Lung (tissue), 11 donors: ENCODE measurements at regions not wholly inside any gene's neighbourhood (a gene's known extent, or its start where the extent isn't known, plus 50 kb on each side); places are given as distances from the start of the nearest gene placed in this dataset.
A peak's percentile ranks its signal among the peaks of the same experiment; 100 is the strongest.

ENCODE experiments used
- ATAC-seq: fragments of 200-7000 bp; cut with Tn5 transposase; one replicate; pipeline ENCODE4 v1.9.1; 2020; ENCODE audit warnings: moderate number of reproducible peaks; ENCODE audit not compliant: insufficient read depth, low FRiP score
- DNase-seq, 3 donors: peaks; one replicate each; pipeline ENCODE4 v3.0.0-alpha.2; 2013 to 2017
- H3K27ac ChIP-seq, 2 donors: one replicate each; pipeline ENCODE4 v1.5.1; 2013; ENCODE audit warnings: mild to moderate bottlenecking in 2 of 2, moderate library complexity in 2 of 2, control low read depth in 1 of 2, inconsistent platforms in 1 of 2, low read depth in 1 of 2, low read length in 1 of 2
- H3K27me3 ChIP-seq, 3 donors: one replicate each; pipeline ENCODE4 v1.5.1; 2013; ENCODE audit warnings: low read length in 2 of 3; ENCODE audit not compliant: control insufficient read depth in 3 of 3, insufficient read depth in 3 of 3
- H3K36me3 ChIP-seq, 4 donors: one replicate each; pipeline ENCODE4 v1.5.1; 2013; ENCODE audit warnings: low read length in 4 of 4, mild to moderate bottlenecking in 1 of 4, moderate library complexity in 1 of 4; ENCODE audit not compliant: control insufficient read depth in 4 of 4, insufficient read depth in 4 of 4
- H3K4me1 ChIP-seq, 5 donors: one replicate each; pipeline ENCODE4 v1.5.1; 2013; ENCODE audit warnings: low read length in 5 of 5, mild to moderate bottlenecking in 2 of 5, moderate library complexity in 1 of 5; ENCODE audit not compliant: control insufficient read depth in 5 of 5, insufficient read depth in 5 of 5
- H3K4me3 ChIP-seq: one replicate; pipeline ENCODE4 v1.5.1; 2013; ENCODE audit warnings: mild to moderate bottlenecking, control low read depth, moderate library complexity
- H3K9ac ChIP-seq, 2 donors: one replicate each; pipeline ENCODE4 v1.5.1; 2013; ENCODE audit warnings: low read length in 2 of 2, control low read depth in 1 of 2; ENCODE audit not compliant: insufficient read depth in 1 of 2
- H3K9me3 ChIP-seq, 4 donors: one replicate each; pipeline ENCODE4 v1.5.1; 2013; ENCODE audit warnings: low read length in 3 of 4, mild to moderate bottlenecking in 1 of 4, moderate library complexity in 1 of 4; ENCODE audit not compliant: control insufficient read depth in 4 of 4, insufficient read depth in 3 of 4
- CTCF ChIP-seq: IDR thresholded peaks from 2 replicates; pipeline ENCODE4 v1.5.1; 2012; ENCODE audit warnings: mild to moderate bottlenecking; ENCODE audit errors: control extremely low read depth, extremely low read depth
- WGBS, 2 donors: extraction: QIAGEN DNeasy Blood & Tissue Kit; methylation state at CpG; one replicate each; pipeline ENCODE4 v1.1.7; 2013; 5-methylcytosine and 5-hydroxymethylcytosine counted together
- donor health status: control.
- donor health status: control.
- donor health status: Bipolar disorder and iron deficiency.
- donor health status: healthy.
- donor health status: DM: yes; HTN: yes; CAD: no.

- 91 to 92% methylated on average over 4 of the region's 4 CpGs for WGBS, 2 donors
- H3K27ac ChIP-seq: no peak overlapping the region
- H3K4me1 ChIP-seq: peaks cover 0 to 4% (median 0%) of the 10 kb centered on the region in 5 donors
- TF ChIP-seq CTCF: no peak
- ATAC-seq: no peak
- no peaks in the 10 kb centered on the region for H3K9me3 ChIP-seq
- H3K9ac ChIP-seq: no peak overlapping the region
- DNase-seq: no peak
- peaks cover 0 to 15% (median 12%) of the 10 kb centered on the region in 3 donors for H3K27me3 ChIP-seq
- H3K36me3 ChIP-seq: no peaks in the 10 kb centered on the region
- no peak overlapping the region for H3K4me3 ChIP-seq
Measured at GRCh38 chr9:79806086-79806485, 234.3 kb downstream of the TLE4 start.

GRCh38 chr9:79801459-79801858 is 229.7 kb downstream of the TLE4 start:
- DNase-seq (peak in 2 of 3 donors; percentile 29 to 57), ATAC-seq (no peak)
- peaks cover 0 to 15% (median 5%) of the 10 kb centered on the region in 3 donors for H3K27me3 ChIP-seq
- H3K4me1 ChIP-seq: peaks cover 0 to 19% (median 7%) of the 10 kb centered on the region in 5 donors
- no peak overlapping the region for H3K27ac ChIP-seq
- H3K9ac ChIP-seq: peak overlapping the region in 1 of 2 donors; percentile 44
- H3K4me3 ChIP-seq: no peak overlapping the region
- no peaks in the 10 kb centered on the region for H3K9me3 ChIP-seq
- H3K36me3 ChIP-seq: no peaks in the 10 kb centered on the region
- WGBS, 2 donors: 69 to 83% methylated on average over 3 of the region's 3 CpGs
- TF ChIP-seq CTCF: no peak

- no peak overlapping the region for H3K9ac ChIP-seq
- H3K4me3 ChIP-seq: no peak overlapping the region
- ATAC-seq: peak; percentile 53
- H3K4me1 ChIP-seq: peaks cover 0 to 19% (median 7%) of the 10 kb centered on the region in 5 donors
- no peaks in the 10 kb centered on the region for H3K36me3 ChIP-seq
- no peaks in the 10 kb centered on the region for H3K9me3 ChIP-seq
- no peak overlapping the region for H3K27ac ChIP-seq
- H3K27me3 ChIP-seq: peaks cover 0 to 20% (median 11%) of the 10 kb centered on the region in 3 donors
- no peak for TF ChIP-seq CTCF
- 75 to 89% methylated on average over 1 of the region's 1 CpG for WGBS, 2 donors
- no peak for DNase-seq
Measured at GRCh38 chr9:79800578-79800977, 228.8 kb downstream of the TLE4 start.
